ENCODE measurements at regions not wholly inside any gene's neighbourhood (a gene's known extent, or its start where the extent isn't known, plus 50 kb on each side); places are given as distances from the start of the nearest gene placed in this dataset.

DNA sequence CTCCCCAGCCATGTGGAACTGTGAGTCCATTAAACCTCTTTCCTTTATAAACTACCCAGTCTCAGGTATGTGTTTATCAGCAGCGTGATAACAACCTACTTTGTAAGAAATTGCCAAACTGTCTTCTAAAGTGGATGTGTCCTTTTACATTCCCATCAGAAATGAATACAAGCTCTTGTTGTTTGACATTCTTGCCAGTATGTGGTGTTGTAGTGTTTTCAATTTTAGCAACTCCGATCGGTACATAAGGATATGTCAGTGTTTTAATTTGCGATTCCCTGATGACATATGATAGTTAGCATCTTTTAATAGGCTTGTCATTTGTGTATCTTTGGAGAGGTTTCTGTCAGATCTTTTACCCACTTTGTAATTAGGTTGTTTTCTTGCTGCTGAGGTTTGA lies 1156.3 kb upstream of the CRIM1 start:
- TF ChIP-seq, protein P1, sequence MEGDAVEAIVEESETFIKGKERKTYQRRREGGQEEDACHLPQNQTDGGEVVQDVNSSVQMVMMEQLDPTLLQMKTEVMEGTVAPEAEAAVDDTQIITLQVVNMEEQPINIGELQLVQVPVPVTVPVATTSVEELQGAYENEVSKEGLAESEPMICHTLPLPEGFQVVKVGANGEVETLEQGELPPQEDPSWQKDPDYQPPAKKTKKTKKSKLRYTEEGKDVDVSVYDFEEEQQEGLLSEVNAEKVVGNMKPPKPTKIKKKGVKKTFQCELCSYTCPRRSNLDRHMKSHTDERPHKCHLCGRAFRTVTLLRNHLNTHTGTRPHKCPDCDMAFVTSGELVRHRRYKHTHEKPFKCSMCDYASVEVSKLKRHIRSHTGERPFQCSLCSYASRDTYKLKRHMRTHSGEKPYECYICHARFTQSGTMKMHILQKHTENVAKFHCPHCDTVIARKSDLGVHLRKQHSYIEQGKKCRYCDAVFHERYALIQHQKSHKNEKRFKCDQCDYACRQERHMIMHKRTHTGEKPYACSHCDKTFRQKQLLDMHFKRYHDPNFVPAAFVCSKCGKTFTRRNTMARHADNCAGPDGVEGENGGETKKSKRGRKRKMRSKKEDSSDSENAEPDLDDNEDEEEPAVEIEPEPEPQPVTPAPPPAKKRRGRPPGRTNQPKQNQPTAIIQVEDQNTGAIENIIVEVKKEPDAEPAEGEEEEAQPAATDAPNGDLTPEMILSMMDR (conservative IDR thresholded peaks at IDR 0.05; ENCODE audit: low read length), result no peak
- TF ChIP-seq EZH2phosphoT487 (IDR thresholded peaks at IDR 0.05; ENCODE audit: borderline replicate concordance, low read depth, low read length), result no peak

All from OCI-LY7 (cell line).